Gastrocnemius medialis (tissue), 4 donors: ENCODE measurements at regions not wholly inside any gene's neighbourhood (a gene's known extent, or its start where the extent isn't known, plus 50 kb on each side); places are given as distances from the start of the nearest gene placed in this dataset.

Experiments used
- CTCF ChIP-seq, 5 experiments: fragments of 450-650 bp in 3 of 5; fragments of 200-600 bp in 2 of 5; sonication (generic) in 2 of 5; IDR thresholded peaks in 4 of 5; conservative IDR thresholded peaks in 1 of 5; 1 replicate in 4 of 5; 2 replicates in 1 of 5; pipeline ENCODE4 v1.5.1; 2016 to 2019; ENCODE audit warnings: antibody characterized with exemption in 5 of 5, mild to moderate bottlenecking in 3 of 5, moderate library complexity in 3 of 5
- POLR2A ChIP-seq, 2 donors: fragments of 450-650 bp; IDR thresholded peaks; one replicate each; pipeline ENCODE4 v1.6.1; 2017; ENCODE audit warnings: antibody characterized with exemption in 2 of 2, mild to moderate bottlenecking in 2 of 2, moderate library complexity in 2 of 2

GRCh38 chr13:80603351-80603750 is 262.4 kb upstream of the SPRY2 start:
- TF ChIP-seq CTCF (IDR thresholded peaks at IDR 0.05 in 4 of 5, conservative IDR thresholded peaks at IDR 0.05 in 1 of 5) (no peak), POLR2A (IDR thresholded peaks at IDR 0.05) (no peak)
